Type B pancreatic cell (in vitro differentiated cells): ENCODE measurements at regions not wholly inside any gene's neighbourhood (a gene's known extent, or its start where the extent isn't known, plus 50 kb on each side); places are given as distances from the start of the nearest gene placed in this dataset.
"Not testable (repeated sequence)": the region's sequence is repeated elsewhere in the genome, so short reads cannot be mapped to it uniquely, and the experiment has no call there.

Experiments
- DNase-seq: peaks from one replicate; pipeline ENCODE4 v3.0.0; 2021; ENCODE audit warnings: mixed read lengths; ENCODE audit not compliant: unreplicated experiment; ENCODE audit errors: extremely low spot score
- H3K27ac Mint-ChIP-seq: 2 replicates; pipeline ENCODE4 v1.8.0; 2021; ENCODE audit warnings: mild to moderate bottlenecking, mixed read lengths
- H3K27me3 Mint-ChIP-seq: 2 replicates; pipeline ENCODE4 v1.8.0; 2021; ENCODE audit warnings: mixed read lengths
- H3K36me3 Mint-ChIP-seq: 2 replicates; pipeline ENCODE4 v1.8.0; 2021; ENCODE audit warnings: mixed read lengths
- H3K4me1 Mint-ChIP-seq: one replicate; pipeline ENCODE4 v1.8.0; 2021; ENCODE audit warnings: mixed read lengths; ENCODE audit not compliant: unreplicated experiment
- H3K4me3 Mint-ChIP-seq: 2 replicates; pipeline ENCODE4 v1.8.0; 2021; ENCODE audit warnings: mild to moderate bottlenecking, mixed read lengths
- H3K9me3 Mint-ChIP-seq: 2 replicates; pipeline ENCODE4 v1.8.0; 2021; ENCODE audit warnings: mixed read lengths
- TF ChIP-seq, protein P1 (sequence below): fragments of 200-600 bp; sonication (generic); conservative IDR thresholded peaks from 2 replicates; pipeline ENCODE4 v1.5.0; 2021; ENCODE audit warnings: antibody characterized with exemption, mild to moderate bottlenecking

DNA sequence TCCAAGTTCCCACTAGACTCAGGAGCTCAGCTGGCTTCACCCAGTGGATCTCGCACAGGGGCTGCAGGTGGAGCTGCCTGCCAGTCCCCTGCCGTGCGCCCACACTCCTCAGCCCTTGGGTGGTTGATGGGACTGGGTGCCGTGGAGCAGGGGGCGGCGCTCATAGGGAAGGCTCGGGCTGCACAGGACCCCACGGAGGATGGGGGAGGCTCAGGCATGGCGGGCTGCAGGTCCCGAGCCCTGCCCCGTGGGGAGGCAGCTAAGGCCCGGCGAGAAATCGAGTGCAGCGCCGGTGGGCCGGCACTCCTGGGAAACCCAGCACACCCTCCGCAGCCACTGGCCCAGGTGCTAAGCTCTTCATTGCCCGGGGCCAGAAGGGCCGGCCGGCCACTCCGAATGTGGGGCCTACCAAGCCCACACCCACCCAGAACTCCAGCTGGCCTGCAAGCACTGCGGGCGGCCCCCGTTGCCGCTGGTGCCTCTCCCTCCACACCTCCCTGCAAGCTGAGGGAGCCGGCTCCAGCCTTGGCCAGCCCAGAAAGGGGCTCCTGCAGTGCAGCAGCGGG is 1481.3 kb upstream of the WWC1 start:
- not testable (repeated sequence) for H3K4me1 Mint-ChIP-seq, H3K9me3 Mint-ChIP-seq, H3K4me3 Mint-ChIP-seq, DNase-seq, H3K27me3 Mint-ChIP-seq, H3K36me3 Mint-ChIP-seq, H3K27ac Mint-ChIP-seq

DNA sequence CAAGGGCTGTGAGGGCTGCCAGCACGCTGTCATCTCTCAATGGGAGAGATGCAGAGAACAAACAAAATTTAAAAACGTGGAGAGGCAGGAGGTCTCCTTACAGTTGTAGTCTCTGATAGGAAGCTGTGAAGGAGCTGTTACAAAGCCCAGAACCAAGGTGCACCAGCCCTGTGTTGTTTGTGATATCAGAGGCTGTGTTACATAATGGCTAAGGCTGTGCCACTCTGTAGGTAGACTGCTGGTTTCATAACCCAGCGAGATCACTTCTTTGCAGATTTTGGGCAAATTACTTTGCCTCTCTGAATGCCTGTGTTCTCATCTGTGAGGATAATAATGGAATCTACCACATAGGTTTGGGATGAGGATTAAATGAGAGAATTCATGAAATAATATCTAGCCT is 1480.7 kb upstream of the WWC1 start:
- no peaks in the 10 kb centered on the region for H3K4me1 Mint-ChIP-seq
- no peak overlapping the region for H3K4me3 Mint-ChIP-seq
- H3K36me3 Mint-ChIP-seq = no peaks in the 10 kb centered on the region
- DNase-seq = no peak
- no peak overlapping the region for H3K27ac Mint-ChIP-seq
- TF ChIP-seq, protein P1, sequence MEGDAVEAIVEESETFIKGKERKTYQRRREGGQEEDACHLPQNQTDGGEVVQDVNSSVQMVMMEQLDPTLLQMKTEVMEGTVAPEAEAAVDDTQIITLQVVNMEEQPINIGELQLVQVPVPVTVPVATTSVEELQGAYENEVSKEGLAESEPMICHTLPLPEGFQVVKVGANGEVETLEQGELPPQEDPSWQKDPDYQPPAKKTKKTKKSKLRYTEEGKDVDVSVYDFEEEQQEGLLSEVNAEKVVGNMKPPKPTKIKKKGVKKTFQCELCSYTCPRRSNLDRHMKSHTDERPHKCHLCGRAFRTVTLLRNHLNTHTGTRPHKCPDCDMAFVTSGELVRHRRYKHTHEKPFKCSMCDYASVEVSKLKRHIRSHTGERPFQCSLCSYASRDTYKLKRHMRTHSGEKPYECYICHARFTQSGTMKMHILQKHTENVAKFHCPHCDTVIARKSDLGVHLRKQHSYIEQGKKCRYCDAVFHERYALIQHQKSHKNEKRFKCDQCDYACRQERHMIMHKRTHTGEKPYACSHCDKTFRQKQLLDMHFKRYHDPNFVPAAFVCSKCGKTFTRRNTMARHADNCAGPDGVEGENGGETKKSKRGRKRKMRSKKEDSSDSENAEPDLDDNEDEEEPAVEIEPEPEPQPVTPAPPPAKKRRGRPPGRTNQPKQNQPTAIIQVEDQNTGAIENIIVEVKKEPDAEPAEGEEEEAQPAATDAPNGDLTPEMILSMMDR = no peak
- H3K27me3 Mint-ChIP-seq = no peaks in the 10 kb centered on the region
- no peaks in the 10 kb centered on the region for H3K9me3 Mint-ChIP-seq

DNA sequence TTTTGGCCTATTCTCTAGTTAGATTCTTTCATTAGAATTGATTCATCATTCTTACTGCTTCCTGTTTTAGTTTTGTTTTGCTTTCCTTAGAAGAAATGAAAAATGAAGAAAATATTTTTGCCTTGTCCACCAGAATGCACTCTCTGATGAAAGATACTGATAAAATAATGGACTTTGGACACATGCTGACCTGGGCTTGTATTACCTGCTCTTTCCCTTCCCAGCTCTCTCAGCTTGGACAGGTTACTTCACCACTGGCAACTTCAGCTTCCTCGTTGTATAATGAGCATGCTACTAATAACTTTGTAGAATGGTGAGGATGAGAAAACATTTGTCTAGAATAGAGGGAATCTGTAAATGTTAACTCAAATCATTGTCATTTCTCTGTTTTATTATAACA is 1468.1 kb upstream of the WWC1 start:
- Mint-ChIP-seq H3K4me1 (no peaks in the 10 kb centered on the region), H3K36me3 (no peaks in the 10 kb centered on the region), H3K4me3 (no peak overlapping the region), H3K9me3 (no peaks in the 10 kb centered on the region), H3K27ac (no peak overlapping the region), H3K27me3 (no peaks in the 10 kb centered on the region)
- TF ChIP-seq, protein P1 = no peak
- no peak for DNase-seq

DNA sequence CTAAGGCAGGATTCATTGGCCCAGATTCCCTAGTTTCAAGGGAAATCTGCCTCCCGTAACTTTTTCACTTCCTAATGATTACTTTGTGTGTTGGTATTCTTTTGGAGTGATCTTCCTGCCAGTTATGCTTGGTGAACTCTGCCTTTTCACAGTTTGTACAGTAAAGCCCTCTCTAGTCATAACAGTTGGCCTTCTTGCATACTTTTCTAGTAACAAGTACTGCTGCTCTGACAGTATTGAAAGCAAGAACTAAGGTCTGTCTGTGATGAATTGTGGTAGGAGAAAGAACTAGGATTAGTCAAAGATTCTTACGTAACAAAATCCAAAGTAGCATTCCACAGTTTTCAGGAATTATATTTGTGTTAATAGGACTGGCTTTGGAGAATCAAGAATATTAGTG is 1457.2 kb upstream of the WWC1 start:
- no peaks in the 10 kb centered on the region for H3K27me3 Mint-ChIP-seq
- H3K27ac Mint-ChIP-seq = no peak overlapping the region
- no peaks in the 10 kb centered on the region for H3K36me3 Mint-ChIP-seq
- no peak for DNase-seq
- H3K9me3 Mint-ChIP-seq = peaks cover 4% of the 10 kb centered on the region
- H3K4me1 Mint-ChIP-seq = no peaks in the 10 kb centered on the region
- TF ChIP-seq, protein P1 = no peak
- H3K4me3 Mint-ChIP-seq = no peak overlapping the region

DNA sequence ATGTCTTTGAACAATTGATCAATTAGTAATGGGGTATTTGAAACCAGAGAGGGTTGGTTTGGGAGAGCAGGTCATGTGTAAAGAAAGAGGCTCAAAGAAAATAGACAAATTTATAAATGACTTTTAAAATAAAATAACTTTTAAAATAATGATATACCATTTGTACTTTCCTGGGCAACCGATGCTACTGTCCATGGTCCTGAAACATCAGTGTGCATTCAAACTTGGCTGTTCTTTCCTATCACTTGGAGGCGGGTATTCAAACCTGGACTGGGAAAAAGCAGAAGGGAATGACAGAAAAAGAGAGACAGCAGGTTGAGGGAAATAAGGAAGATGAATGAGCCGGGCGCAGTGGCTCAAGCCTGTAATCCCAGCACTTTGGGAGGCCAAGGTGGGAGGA is 1446.4 kb upstream of the WWC1 start:
- H3K27ac Mint-ChIP-seq = no peak overlapping the region
- no peaks in the 10 kb centered on the region for H3K36me3 Mint-ChIP-seq
- no peaks in the 10 kb centered on the region for H3K4me1 Mint-ChIP-seq
- H3K9me3 Mint-ChIP-seq = no peaks in the 10 kb centered on the region
- no peak overlapping the region for H3K4me3 Mint-ChIP-seq
- no peak for DNase-seq
- peaks cover 3% of the 10 kb centered on the region for H3K27me3 Mint-ChIP-seq
- TF ChIP-seq, protein P1 = no peak

DNA sequence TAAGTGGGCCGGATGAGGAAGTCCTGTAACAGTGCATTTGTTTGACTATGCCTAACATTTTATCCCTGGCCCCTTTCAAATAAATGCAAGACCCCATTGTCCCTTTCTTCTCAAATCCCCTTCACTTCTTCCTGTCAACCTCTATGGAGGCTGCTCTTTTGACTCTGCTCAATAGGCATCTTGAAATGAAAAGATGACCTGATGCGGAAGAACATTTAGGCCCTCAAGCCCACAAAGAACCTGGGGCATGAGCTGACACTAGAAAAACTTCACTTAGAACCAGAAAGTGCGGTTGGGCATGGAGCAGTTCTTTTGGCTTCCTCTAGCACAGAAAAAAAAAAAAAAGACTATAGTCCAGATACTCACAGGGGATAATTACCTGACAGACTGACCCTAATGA is 1434.7 kb upstream of the WWC1 start:
- Mint-ChIP-seq H3K27me3 (peaks cover 3% of the 10 kb centered on the region), H3K4me1 (no peaks in the 10 kb centered on the region), H3K36me3 (no peaks in the 10 kb centered on the region), H3K4me3 (no peak overlapping the region), H3K9me3 (no peaks in the 10 kb centered on the region), H3K27ac (no peak overlapping the region)
- no peak for DNase-seq
- TF ChIP-seq, protein P1 = no peak
